DND-41 (cell line): ENCODE measurements at regions not wholly inside any gene's neighbourhood (a gene's known extent, or its start where the extent isn't known, plus 50 kb on each side); places are given as distances from the start of the nearest gene placed in this dataset.

Experiments used
- ATAC-seq: fragments of 200-7000 bp; cut with Tn5 transposase; 3 replicates; pipeline ENCODE4 v1.9.1; 2021; ENCODE audit warnings: low read depth; ENCODE audit not compliant: insufficient read depth
- DNase-seq: peaks from one replicate; pipeline ENCODE4 v3.0.0-alpha.2; 2020
- H2AFZ ChIP-seq: 2 replicates; pipeline ENCODE4 v1.6.0; 2012; ENCODE audit warnings: low read depth, low read length
- H3K27ac ChIP-seq: 2 replicates; pipeline ENCODE4 v1.5.1; 2012; ENCODE audit warnings: low read length, inconsistent platforms
- H3K27me3 ChIP-seq: fragments of 200-600 bp; sonication (generic); 2 replicates; pipeline ENCODE4 v1.6.0; 2012; ENCODE audit warnings: low read length, mild to moderate bottlenecking, inconsistent platforms; ENCODE audit not compliant: insufficient read depth, poor library complexity
- H3K36me3 ChIP-seq: 2 replicates; pipeline ENCODE4 v1.5.1; 2012; ENCODE audit warnings: low read length, inconsistent platforms; ENCODE audit not compliant: insufficient read depth
- H3K4me1 ChIP-seq: 2 replicates; pipeline ENCODE4 v1.5.1; 2012; ENCODE audit warnings: mild to moderate bottlenecking, low read length; ENCODE audit not compliant: insufficient read depth
- H3K4me2 ChIP-seq: 2 replicates; pipeline ENCODE4 v1.6.0; 2012; ENCODE audit warnings: mild to moderate bottlenecking, moderate library complexity, low read length, inconsistent platforms; ENCODE audit not compliant: insufficient read depth
- H3K4me3 ChIP-seq, 2 experiments: fragments of 200-600 bp in 1 of 2; shearing (Covaris generic) in 1 of 2; 2 replicates each; pipeline ENCODE4 v1.5.1; 2012 to 2016; ENCODE audit warnings: inconsistent platforms in 2 of 2, low read length in 2 of 2, mild to moderate bottlenecking in 2 of 2, low read depth in 1 of 2, moderate library complexity in 1 of 2
- H3K79me2 ChIP-seq: 2 replicates; pipeline ENCODE4 v1.6.0; 2012; ENCODE audit warnings: low read length, inconsistent platforms; ENCODE audit not compliant: insufficient read depth
- H3K9ac ChIP-seq: 2 replicates; pipeline ENCODE4 v1.6.0; 2012; ENCODE audit warnings: low read depth, mild to moderate bottlenecking, inconsistent platforms, low read length, moderate library complexity
- H3K9me3 ChIP-seq: 2 replicates; pipeline ENCODE4 v1.5.1; 2012; ENCODE audit warnings: low read length, moderate library complexity, mild to moderate bottlenecking, inconsistent platforms; ENCODE audit not compliant: insufficient read depth, severe bottlenecking
- H4K20me1 ChIP-seq: 2 replicates; pipeline ENCODE4 v1.6.0; 2012; ENCODE audit warnings: low read length; ENCODE audit not compliant: insufficient read depth
- CTCF ChIP-seq: IDR thresholded peaks from 2 replicates; pipeline ENCODE4 v1.5.1; 2012; ENCODE audit warnings: borderline replicate concordance, low read length, moderate library complexity, mild to moderate bottlenecking; ENCODE audit not compliant: poor library complexity, severe bottlenecking; ENCODE audit errors: extremely low read depth
- EZH2 ChIP-seq: IDR thresholded peaks from 3 replicates; pipeline ENCODE4 v1.6.1; 2012; ENCODE audit warnings: borderline replicate concordance, low read depth, mild to moderate bottlenecking, moderate library complexity, low read length, inconsistent platforms; ENCODE audit not compliant: severe bottlenecking

- Histone ChIP-seq H3K27me3 (no peaks in the 10 kb centered on the region), H3K27ac (no peak overlapping the region), H3K36me3 (no peaks in the 10 kb centered on the region), H4K20me1 (no peaks in the 10 kb centered on the region), H3K79me2 (no peaks in the 10 kb centered on the region), H2AFZ (no peak overlapping the region), H3K9me3 (no peaks in the 10 kb centered on the region), H3K4me1 (no peaks in the 10 kb centered on the region), H3K4me3 (no peak overlapping the region), H3K4me2 (no peak overlapping the region), H3K9ac (no peak overlapping the region)
- TF ChIP-seq CTCF (no peak), EZH2 (no peak)
- no peak for ATAC-seq
- no peak for DNase-seq
These were observed 1165.0 kb downstream of the DIAPH3 start for GRCh38 chr13:58998716-58999115.

- Histone ChIP-seq H2AFZ (no peak overlapping the region), H3K36me3 (no peaks in the 10 kb centered on the region), H3K79me2 (no peaks in the 10 kb centered on the region), H3K9ac (no peak overlapping the region), H3K4me3 (no peak overlapping the region), H4K20me1 (no peaks in the 10 kb centered on the region), H3K27me3 (no peaks in the 10 kb centered on the region), H3K4me2 (no peak overlapping the region), H3K4me1 (no peaks in the 10 kb centered on the region), H3K9me3 (no peaks in the 10 kb centered on the region), H3K27ac (no peak overlapping the region)
- no peak for DNase-seq
- no peak for TF ChIP-seq CTCF
- no peak for TF ChIP-seq EZH2
- no peak for ATAC-seq
These were observed 1163.9 kb downstream of the DIAPH3 start for GRCh38 chr13:58999851-59000250.

- no peak for ATAC-seq
- Histone ChIP-seq H3K9me3 (no peaks in the 10 kb centered on the region), H3K9ac (no peak overlapping the region), H3K27ac (no peak overlapping the region), H3K27me3 (no peaks in the 10 kb centered on the region), H3K4me3 (no peak overlapping the region), H4K20me1 (no peaks in the 10 kb centered on the region), H3K36me3 (no peaks in the 10 kb centered on the region), H3K4me1 (no peaks in the 10 kb centered on the region), H2AFZ (no peak overlapping the region), H3K79me2 (no peaks in the 10 kb centered on the region), H3K4me2 (no peak overlapping the region)
- DNase-seq = no peak
- TF ChIP-seq EZH2 (no peak), CTCF (no peak)
These were observed 1163.0 kb downstream of the DIAPH3 start for GRCh38 chr13:59000770-59001169.

- no peaks in the 10 kb centered on the region for H3K36me3 ChIP-seq
- TF ChIP-seq CTCF (no peak), EZH2 (no peak)
- no peaks in the 10 kb centered on the region for H3K4me1 ChIP-seq
- ATAC-seq (no peak), DNase-seq (no peak)
- H3K27me3 ChIP-seq = no peaks in the 10 kb centered on the region
- H3K9me3 ChIP-seq = no peaks in the 10 kb centered on the region
- no peak overlapping the region for H3K4me3 ChIP-seq
- H2AFZ ChIP-seq = no peak overlapping the region
- no peaks in the 10 kb centered on the region for H4K20me1 ChIP-seq
- no peak overlapping the region for H3K9ac ChIP-seq
- H3K79me2 ChIP-seq = no peaks in the 10 kb centered on the region
- H3K27ac ChIP-seq = no peak overlapping the region
- no peak overlapping the region for H3K4me2 ChIP-seq
These were observed 1151.0 kb downstream of the DIAPH3 start for GRCh38 chr13:59012731-59013130.
